IMR-90 (cell line): ENCODE measurements at regions not wholly inside any gene's neighbourhood (a gene's known extent, or its start where the extent isn't known, plus 50 kb on each side); places are given as distances from the start of the nearest gene placed in this dataset.

Source experiments
- ATAC-seq: fragments of 200-7000 bp; cut with Tn5 transposase; 2 replicates; pipeline ENCODE4 v1.9.1; 2020; ENCODE audit warnings: low read depth, mild to moderate bottlenecking, moderate library complexity
- BruUV-seq: library from RNA; stranded (reverse); fragments of 400-500 nt; replicated peaks from 2 replicates; lab custom pipeline; 2021; lab: Mats Ljungman, UMichigan
- CTCF ChIA-PET: fragments of 300-600 bp; formaldehyde crosslinking; extraction: SDS; loops from one replicate; lab custom pipeline; 2021; ENCODE audit warnings: antibody characterized with exemption; lab: Yijun Ruan, JAX
- POLR2A ChIA-PET: fragments of 300-600 bp; sonication (Branson Sonifier 250); formaldehyde crosslinking; loops from one replicate; lab custom pipeline; 2022; ENCODE audit warnings: antibody characterized with exemption; ENCODE audit not compliant: unreplicated experiment; lab: Charles Lee
- DNase-seq: peaks from one replicate; pipeline ENCODE4 v3.0.0; 2013
- H2AFZ ChIP-seq: replicated peaks from 2 replicates; pipeline ENCODE3; 2013; ENCODE audit warnings: low read length, mild to moderate bottlenecking; ENCODE audit not compliant: poor library complexity
- H2AK5ac ChIP-seq: 2 replicates; pipeline ENCODE4 v1.6.1; 2013; ENCODE audit warnings: low read depth, low read length, inconsistent platforms
- H2AK9ac ChIP-seq: replicated peaks from 2 replicates; pipeline ENCODE3; 2013; ENCODE audit warnings: mild to moderate bottlenecking, low read depth, low read length, moderate library complexity; ENCODE audit not compliant: poor library complexity
- H2BK120ac ChIP-seq: 2 replicates; pipeline ENCODE4 v1.6.1; 2013; ENCODE audit warnings: low read depth, low read length, inconsistent platforms
- H2BK15ac ChIP-seq: 3 replicates; pipeline ENCODE4 v1.6.1; 2013; ENCODE audit warnings: low read depth, low read length, inconsistent platforms
- H2BK20ac ChIP-seq: 2 replicates; pipeline ENCODE4 v1.6.1; 2013; ENCODE audit warnings: low read depth, mild to moderate bottlenecking, inconsistent platforms, low read length, moderate library complexity
- H2BK5ac ChIP-seq: 2 replicates; pipeline ENCODE4 v1.6.1; 2013; ENCODE audit warnings: mild to moderate bottlenecking, low read depth, low read length, inconsistent platforms; ENCODE audit not compliant: poor library complexity, severe bottlenecking
- H3K14ac ChIP-seq: replicated peaks from 2 replicates; pipeline ENCODE4 v1.6.1; 2013; ENCODE audit warnings: low read depth, low read length, inconsistent platforms
- H3K18ac ChIP-seq: 2 replicates; pipeline ENCODE4 v1.6.1; 2013; ENCODE audit warnings: low read depth, low read length, control low read depth
- H3K23ac ChIP-seq: 2 replicates; pipeline ENCODE4 v1.6.1; 2013; ENCODE audit warnings: low read depth, low read length, inconsistent platforms
- H3K27ac ChIP-seq: 2 replicates; pipeline ENCODE4 v1.5.1; 2013; ENCODE audit warnings: mild to moderate bottlenecking, control low read depth, low read length; ENCODE audit not compliant: insufficient read depth
- H3K27me3 ChIP-seq: 2 replicates; pipeline ENCODE4 v1.6.1; 2013; ENCODE audit warnings: low read length; ENCODE audit not compliant: control insufficient read depth, insufficient read depth
- H3K36me3 ChIP-seq: 2 replicates; pipeline ENCODE4 v1.6.1; 2013; ENCODE audit warnings: low read length, mixed read lengths; ENCODE audit not compliant: control insufficient read depth, insufficient read depth
- H3K4ac ChIP-seq: 2 replicates; pipeline ENCODE4 v1.6.1; 2013; ENCODE audit warnings: low read depth, low read length, inconsistent platforms
- H3K4me1 ChIP-seq: 2 replicates; pipeline ENCODE4 v1.6.1; 2013; ENCODE audit warnings: low read length, mixed read lengths; ENCODE audit not compliant: control insufficient read depth, insufficient read depth
- H3K4me2 ChIP-seq: 2 replicates; pipeline ENCODE4 v1.6.1; 2013; ENCODE audit warnings: low read depth, mild to moderate bottlenecking, control low read depth, low read length, moderate library complexity
- H3K4me3 ChIP-seq: 2 replicates; pipeline ENCODE4 v1.5.1; 2013; ENCODE audit warnings: low read depth, mild to moderate bottlenecking, control low read depth, low read length, moderate library complexity; ENCODE audit not compliant: insufficient read depth
- H3K56ac ChIP-seq: 2 replicates; pipeline ENCODE4 v1.6.1; 2013; ENCODE audit warnings: low read length, inconsistent platforms; ENCODE audit not compliant: insufficient read depth; ENCODE audit errors: extremely low read depth
- H3K79me1 ChIP-seq, 2 experiments: 2 replicates each; pipeline ENCODE4 v1.6.1; 2013; ENCODE audit warnings: low read length in 2 of 2, inconsistent platforms in 1 of 2, low read depth in 1 of 2
- H3K9ac ChIP-seq: 2 replicates; pipeline ENCODE4 v1.6.1; 2013; ENCODE audit warnings: low read depth, low read length, control low read depth
- H3K9me1 ChIP-seq: 2 replicates; pipeline ENCODE4 v1.6.1; 2013; ENCODE audit warnings: low read length, inconsistent platforms; ENCODE audit not compliant: insufficient read depth
- H3K9me3 ChIP-seq: 2 replicates; pipeline ENCODE4 v1.6.1; 2013; ENCODE audit warnings: low read length; ENCODE audit not compliant: control insufficient read depth, insufficient read depth
- H4K20me1 ChIP-seq: 2 replicates; pipeline ENCODE4 v1.6.1; 2013; ENCODE audit warnings: low read length, inconsistent platforms; ENCODE audit not compliant: insufficient read depth
- H4K5ac ChIP-seq: 2 replicates; pipeline ENCODE4 v1.6.1; 2013; ENCODE audit warnings: mild to moderate bottlenecking, low read depth, low read length, control low read depth
- H4K8ac ChIP-seq, 2 experiments: 2 replicates each; pipeline ENCODE4 v1.6.1; 2013; ENCODE audit warnings: low read depth in 2 of 2, low read length in 2 of 2, control low read depth in 1 of 2, inconsistent platforms in 1 of 2
- H4K91ac ChIP-seq: 2 replicates; pipeline ENCODE4 v1.6.1; 2013; ENCODE audit warnings: low read depth, low read length, inconsistent platforms; ENCODE audit not compliant: insufficient read depth
- CTCF ChIP-seq: conservative IDR thresholded peaks from 2 replicates; pipeline ENCODE4 v1.5.1; 2012; ENCODE audit warnings: mild to moderate bottlenecking, low read depth, low read length, improper control_type of control experiment
- RFX5 ChIP-seq: IDR thresholded peaks from 2 replicates; pipeline ENCODE4 v1.8.0; 2012; ENCODE audit warnings: low read depth, mild to moderate bottlenecking, low read length, moderate library complexity
- WGBS, 2 experiments: methylation state at CpG; one replicate each; pipeline versions ENCODE4 v1.1.5 to v1.1.7; 2013; ENCODE audit warnings: missing lambda C conversion rate in 2 of 2; ENCODE audit not compliant: insufficient read length in 1 of 2; ENCODE audit errors: extremely low coverage in 2 of 2; 5-methylcytosine and 5-hydroxymethylcytosine counted together
- dilution Hi-C: fragments of 300-500 bp; cut with HindIII; formaldehyde crosslinking; loops from one replicate; pipeline ENCODE4 v1.14.3; 2018; ENCODE audit warnings: low sequenced_read_pairs; ENCODE audit not compliant: unreplicated experiment
- in situ Hi-C: fragments of 300-500 bp; cut with MboI; formaldehyde crosslinking; loops from 3 replicates; pipeline ENCODE4 v1.14.3; 2019; ENCODE audit warnings: low sequenced_read_pairs, inconsistent platforms, mixed read lengths
- intact Hi-C: fragments of 100-400 bp; cut with micrococcal nuclease; formaldehyde crosslinking; loops from 2 replicates; pipeline ENCODE4 v1.10.0; 2022

- Histone ChIP-seq H2BK5ac (no peak overlapping the region), H4K8ac (no peak overlapping the region), H3K18ac (no peak overlapping the region), H2BK120ac (no peak overlapping the region), H3K27ac (no peak overlapping the region), H3K14ac (no peak overlapping the region), H3K9ac (no peak overlapping the region), H3K4me3 (no peak overlapping the region), H2AFZ (no peak overlapping the region), H2AK9ac (no peak overlapping the region), H3K9me1 (no peaks in the 10 kb centered on the region), H3K79me1 (no peaks in the 10 kb centered on the region), H3K4me1 (no peaks in the 10 kb centered on the region), H2AK5ac (no peak overlapping the region), H3K23ac (no peak overlapping the region), H2BK20ac (no peak overlapping the region), H3K36me3 (no peaks in the 10 kb centered on the region), H3K4ac (no peak overlapping the region), H4K20me1 (no peaks in the 10 kb centered on the region), H4K5ac (no peak overlapping the region), H2BK15ac (no peak overlapping the region), H4K91ac (no peak overlapping the region), H3K56ac (no peak overlapping the region), H3K4me2 (no peak overlapping the region), H3K27me3 (no peaks in the 10 kb centered on the region), H3K9me3 (no peaks in the 10 kb centered on the region)
- no peak for TF ChIP-seq RFX5
- TF ChIP-seq CTCF = peak; percentile 14; the same call in 1 of the 2 replicates
- ChIA-PET POLR2A (interaction anchor here (0.6 kb wide), 1 partner anchor 1065 kb away, joined by 7 read pairs; no protein-coding TSS in a partner anchor), CTCF (interaction anchor here (1.0 kb wide), 1 partner anchor 1051 kb away, joined by 5 read pairs; no protein-coding TSS in a partner anchor)
- in situ Hi-C loops = loop anchor here (10.0 kb wide), 2 partner anchors 835 to 1045 kb away; partner anchors contain the start of gene NPY1R
- BruUV-seq = no TSS peak
- WGBS, 2 experiments = no CpG with 5 or more reads among the region's 1 CpG
- no peak; the same call in 1 of the 2 replicates for ATAC-seq
- DNase-seq = no peak
- dilution Hi-C loops = no loop called here
- intact Hi-C loops = loop anchor here (5.0 to 10.0 kb wide), 3 partner anchors 538 to 983 kb away; no protein-coding TSS in a partner anchor
These were observed 335.7 kb upstream of the FSTL5 start for GRCh38 chr4:162499478-162499877.
